ENCODE measurements at regions not wholly inside any gene's neighbourhood (a gene's known extent, or its start where the extent isn't known, plus 50 kb on each side); places are given as distances from the start of the nearest gene placed in this dataset.

DNA sequence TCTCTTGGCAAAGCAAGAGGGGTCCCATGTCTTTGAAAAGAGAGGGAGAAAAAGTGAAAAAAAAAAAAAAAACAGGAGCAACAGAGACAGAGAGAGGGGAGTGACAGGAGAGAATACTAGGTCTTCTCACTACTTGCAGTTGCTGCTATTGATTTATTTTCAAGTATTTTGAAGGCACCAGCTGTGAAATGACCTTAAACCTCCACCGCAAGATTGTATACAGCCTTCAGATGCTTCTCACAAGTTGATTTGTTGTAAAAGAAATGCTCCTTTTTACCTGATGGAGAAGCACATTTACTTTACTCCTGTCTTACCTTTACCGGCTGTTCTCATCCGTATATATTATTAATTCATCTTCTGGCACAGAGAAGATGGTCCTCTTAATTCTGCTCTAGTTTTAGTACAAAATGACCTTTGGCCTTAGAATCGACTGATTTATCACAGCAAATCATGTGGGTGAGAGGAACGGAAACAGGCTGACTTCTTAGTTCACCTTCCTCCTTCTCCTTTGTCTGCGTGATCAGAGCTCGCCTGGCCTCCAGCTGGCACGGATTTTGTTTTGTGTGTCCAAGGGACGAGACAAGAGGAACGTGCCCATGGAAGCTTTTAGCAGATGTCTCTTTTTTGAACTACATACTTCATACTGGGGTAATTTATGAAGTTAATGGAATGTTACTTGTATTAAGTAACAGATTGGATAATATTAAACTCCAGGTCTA, 82.4 kb upstream of the PACRGL start:
- H3K4me1 Mint-ChIP-seq (ENCODE audit: low read depth) = no peaks in the 10 kb centered on the region
- no peak overlapping the region for H3K27ac Mint-ChIP-seq
- H3K27me3 Mint-ChIP-seq (ENCODE audit: low read depth) = peaks cover 6% of the 10 kb centered on the region
- H3K4me3 Mint-ChIP-seq = no peak overlapping the region
- no peaks in the 10 kb centered on the region for H3K36me3 Mint-ChIP-seq (ENCODE audit: low read depth)
- no peaks in the 10 kb centered on the region for H3K9me3 Mint-ChIP-seq

GRCh38 chr4:20618731-20619130, 81.5 kb upstream of the PACRGL start:
- H3K4me3 Mint-ChIP-seq = no peak overlapping the region
- no peaks in the 10 kb centered on the region for H3K9me3 Mint-ChIP-seq
- no peaks in the 10 kb centered on the region for H3K4me1 Mint-ChIP-seq (ENCODE audit: low read depth)
- no peak overlapping the region for H3K27ac Mint-ChIP-seq
- H3K27me3 Mint-ChIP-seq (ENCODE audit: low read depth) = peaks cover 9% of the 10 kb centered on the region
- H3K36me3 Mint-ChIP-seq (ENCODE audit: low read depth) = no peaks in the 10 kb centered on the region

GRCh38 chr4:20621476-20621875, 78.8 kb upstream of the PACRGL start:
- Mint-ChIP-seq H3K27me3 (ENCODE audit: low read depth) (peaks cover 12% of the 10 kb centered on the region), H3K27ac (no peak overlapping the region), H3K9me3 (no peaks in the 10 kb centered on the region), H3K4me3 (no peak overlapping the region), H3K4me1 (ENCODE audit: low read depth) (no peaks in the 10 kb centered on the region), H3K36me3 (ENCODE audit: low read depth) (no peaks in the 10 kb centered on the region)

DNA sequence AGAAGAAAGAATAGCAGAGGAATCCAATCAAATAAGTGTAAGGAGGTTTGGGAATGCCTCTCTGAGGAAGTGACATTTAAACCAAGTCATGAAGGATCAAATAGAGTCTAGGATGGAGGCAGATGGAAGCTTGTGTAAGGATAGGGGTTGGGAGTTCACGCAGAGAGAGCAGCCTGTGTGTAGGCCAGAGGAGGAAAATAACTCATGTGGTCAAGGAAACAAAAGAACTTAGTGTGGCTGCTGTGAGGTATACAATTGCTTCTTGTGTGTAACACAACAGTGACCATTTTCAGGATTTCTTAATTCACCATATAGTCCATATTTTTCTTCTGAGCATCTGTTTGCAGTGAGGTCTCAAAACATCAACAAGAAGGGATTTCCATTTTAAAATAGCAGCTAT, 77.6 kb upstream of the PACRGL start:
- Mint-ChIP-seq H3K36me3 (ENCODE audit: low read depth) (no peaks in the 10 kb centered on the region), H3K4me1 (ENCODE audit: low read depth) (no peaks in the 10 kb centered on the region)

DNA sequence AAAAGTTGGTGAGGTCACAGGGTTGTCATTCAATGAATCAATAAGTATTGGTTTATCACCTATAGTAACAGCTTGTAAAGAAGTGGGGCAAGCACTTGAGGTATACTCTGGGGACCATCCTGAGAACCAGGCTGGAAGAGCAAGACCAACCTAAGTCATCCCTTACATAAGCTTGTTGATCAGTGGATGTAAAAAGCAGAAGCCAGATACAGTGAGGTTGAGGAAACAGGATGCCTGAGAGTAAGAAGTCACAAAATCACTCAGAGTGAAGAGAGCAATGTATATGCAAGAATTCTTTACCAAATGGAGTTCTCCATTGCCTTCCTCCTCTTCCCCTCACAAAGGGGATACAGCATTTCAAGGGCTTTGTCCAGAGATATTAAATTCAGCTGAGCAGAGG, 76.3 kb upstream of the PACRGL start:
- peaks cover 7% of the 10 kb centered on the region for H3K27me3 Mint-ChIP-seq (ENCODE audit: low read depth)
- no peaks in the 10 kb centered on the region for H3K36me3 Mint-ChIP-seq (ENCODE audit: low read depth)
- H3K4me3 Mint-ChIP-seq = no peak overlapping the region
- H3K4me1 Mint-ChIP-seq (ENCODE audit: low read depth) = no peaks in the 10 kb centered on the region
- H3K27ac Mint-ChIP-seq = no peak overlapping the region
- no peaks in the 10 kb centered on the region for H3K9me3 Mint-ChIP-seq

More for the DNA sequence above, 77.6 kb upstream of the PACRGL start:
- Mint-ChIP-seq H3K9me3 (no peaks in the 10 kb centered on the region), H3K4me3 (no peak overlapping the region), H3K27me3 (ENCODE audit: low read depth) (peaks cover 12% of the 10 kb centered on the region), H3K27ac (no peak overlapping the region)

GRCh38 chr4:20624793-20625374, 75.4 kb upstream of the PACRGL start:
- Mint-ChIP-seq H3K4me1 (ENCODE audit: low read depth) (no peaks in the 10 kb centered on the region), H3K9me3 (no peaks in the 10 kb centered on the region), H3K27me3 (ENCODE audit: low read depth) (peaks cover 7% of the 10 kb centered on the region), H3K27ac (no peak overlapping the region), H3K4me3 (no peak overlapping the region), H3K36me3 (ENCODE audit: low read depth) (no peaks in the 10 kb centered on the region)

DNA sequence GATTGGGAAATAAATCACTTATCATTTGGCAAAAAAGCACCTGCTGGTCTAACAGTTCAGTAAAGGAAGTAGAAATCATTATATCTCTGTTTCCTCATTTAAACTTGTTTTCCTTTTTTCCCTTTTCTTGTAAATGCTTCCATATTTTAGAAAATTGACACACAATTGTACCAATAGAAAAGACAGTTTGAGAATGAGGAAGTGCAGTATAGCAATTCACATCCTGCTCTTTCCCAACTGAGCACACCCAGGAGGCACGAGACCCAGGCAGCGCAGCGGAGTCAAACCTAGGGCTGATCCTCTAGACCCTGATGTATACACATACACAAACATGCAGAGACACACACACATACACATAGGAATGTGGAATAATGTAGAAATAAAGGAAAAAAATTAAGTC, 74.8 kb upstream of the PACRGL start:
- H3K4me1 Mint-ChIP-seq (ENCODE audit: low read depth) = no peaks in the 10 kb centered on the region
- H3K4me3 Mint-ChIP-seq = no peak overlapping the region
- H3K9me3 Mint-ChIP-seq = no peaks in the 10 kb centered on the region
- no peaks in the 10 kb centered on the region for H3K36me3 Mint-ChIP-seq (ENCODE audit: low read depth)
- H3K27me3 Mint-ChIP-seq (ENCODE audit: low read depth) = peaks cover 7% of the 10 kb centered on the region
- no peak overlapping the region for H3K27ac Mint-ChIP-seq

- H3K4me1 Mint-ChIP-seq (ENCODE audit: low read depth) = no peaks in the 10 kb centered on the region
- H3K27me3 Mint-ChIP-seq (ENCODE audit: low read depth) = peaks cover 7% of the 10 kb centered on the region
- H3K36me3 Mint-ChIP-seq (ENCODE audit: low read depth) = no peaks in the 10 kb centered on the region
- no peak overlapping the region for H3K27ac Mint-ChIP-seq
- no peak overlapping the region for H3K4me3 Mint-ChIP-seq
- H3K9me3 Mint-ChIP-seq = no peaks in the 10 kb centered on the region
Observed at GRCh38 chr4:20626326-20627005, 73.8 kb upstream of the PACRGL start.

DNA sequence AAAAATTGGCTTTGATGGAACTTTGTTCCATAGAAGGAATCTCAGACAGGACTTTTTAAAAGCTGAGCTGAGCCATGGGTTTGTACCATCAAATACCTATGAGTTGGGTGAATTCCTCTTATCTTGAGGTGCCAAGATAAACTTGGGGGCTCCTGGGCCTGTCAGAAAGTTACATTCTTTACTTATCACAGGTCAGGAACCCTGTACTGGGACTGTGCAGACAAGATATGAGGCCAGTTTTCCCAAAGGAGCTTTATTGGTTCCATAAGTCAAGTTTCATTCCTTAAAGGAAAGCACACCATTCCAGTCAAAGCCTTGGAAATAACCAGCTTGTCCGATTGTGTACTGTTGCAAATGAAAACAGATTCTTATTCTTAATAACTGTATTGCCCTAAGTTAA, 72.4 kb upstream of the PACRGL start:
- H3K4me1 Mint-ChIP-seq (ENCODE audit: low read depth) = no peaks in the 10 kb centered on the region
- no peaks in the 10 kb centered on the region for H3K9me3 Mint-ChIP-seq
- H3K27me3 Mint-ChIP-seq (ENCODE audit: low read depth) = peaks cover 7% of the 10 kb centered on the region
- no peaks in the 10 kb centered on the region for H3K36me3 Mint-ChIP-seq (ENCODE audit: low read depth)
- H3K4me3 Mint-ChIP-seq = no peak overlapping the region
- H3K27ac Mint-ChIP-seq = no peak overlapping the region

DNA sequence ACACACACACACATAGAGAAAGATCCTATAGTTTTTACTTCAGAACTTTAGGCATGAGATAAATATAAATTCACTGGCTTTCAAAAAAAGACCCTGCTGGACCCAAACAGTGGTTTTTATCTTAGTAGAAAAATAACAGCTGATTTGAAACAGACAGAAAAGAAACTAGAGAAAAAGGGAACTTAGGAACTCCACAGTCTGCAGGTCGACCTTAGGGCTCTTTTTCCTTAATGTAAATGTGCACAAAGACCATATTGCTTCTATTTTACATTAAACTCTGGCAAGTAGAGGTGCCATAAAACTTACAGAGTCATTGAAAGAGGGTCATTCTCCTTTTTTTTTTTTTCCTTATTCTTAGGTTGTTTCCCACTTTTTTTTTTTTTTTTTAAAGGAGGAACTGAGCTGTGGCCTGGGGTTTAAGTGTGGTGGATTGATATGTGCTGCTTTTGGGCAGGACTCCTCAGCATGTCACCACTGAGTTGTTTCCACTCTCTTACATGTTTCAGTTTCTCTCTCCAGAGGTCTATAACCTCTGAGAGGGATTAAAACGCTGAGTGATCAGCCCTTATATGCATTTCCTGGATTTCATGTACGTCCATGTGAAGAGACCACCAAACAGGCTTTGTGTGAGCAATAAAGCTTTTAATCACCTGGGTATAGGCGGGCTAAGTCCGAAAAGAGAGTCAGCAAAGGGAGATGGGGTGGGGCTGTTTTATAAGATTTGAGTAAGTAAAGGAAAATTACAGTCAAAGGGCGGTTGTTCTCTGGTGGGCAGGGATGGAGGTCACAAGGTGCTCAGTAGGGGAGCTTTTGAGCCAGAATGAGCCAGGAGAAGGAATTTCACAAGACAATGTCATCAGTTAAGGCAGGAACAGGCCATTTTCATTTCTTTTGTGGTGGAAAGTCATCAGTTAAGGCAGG, 70.8 kb upstream of the PACRGL start:
- Mint-ChIP-seq H3K27me3 (ENCODE audit: low read depth) (peaks cover 3% of the 10 kb centered on the region), H3K9me3 (no peaks in the 10 kb centered on the region), H3K27ac (no peak overlapping the region), H3K4me1 (ENCODE audit: low read depth) (no peaks in the 10 kb centered on the region), H3K36me3 (ENCODE audit: low read depth) (no peaks in the 10 kb centered on the region), H3K4me3 (no peak overlapping the region)

GRCh38 chr4:20638825-20639224, 61.4 kb upstream of the PACRGL start:
- peaks cover 4% of the 10 kb centered on the region for H3K9me3 Mint-ChIP-seq

DNA sequence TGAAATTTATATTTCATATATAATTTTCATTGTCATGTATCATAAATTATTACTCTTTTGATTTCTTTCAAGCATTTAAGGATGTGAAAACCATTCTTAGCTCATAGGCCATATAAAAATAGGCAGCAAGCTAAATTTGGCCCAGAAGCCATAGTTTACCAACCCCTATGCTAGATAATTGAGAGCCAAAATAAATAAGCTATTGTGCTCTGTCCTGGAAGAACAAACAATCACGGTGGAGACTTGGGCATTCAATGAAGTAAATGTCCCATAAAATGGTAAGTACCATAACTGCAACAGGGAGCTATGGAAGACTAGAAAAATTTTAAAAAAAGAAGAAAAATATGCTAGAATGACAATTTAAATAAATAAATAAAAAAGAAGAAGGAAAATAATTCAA, 60.9 kb upstream of the PACRGL start:
- no peaks in the 10 kb centered on the region for H3K4me1 Mint-ChIP-seq (ENCODE audit: low read depth)
- H3K4me3 Mint-ChIP-seq = no peak overlapping the region
- no peaks in the 10 kb centered on the region for H3K27me3 Mint-ChIP-seq (ENCODE audit: low read depth)
- peaks cover 4% of the 10 kb centered on the region for H3K9me3 Mint-ChIP-seq
- H3K36me3 Mint-ChIP-seq (ENCODE audit: low read depth) = no peaks in the 10 kb centered on the region
- no peak overlapping the region for H3K27ac Mint-ChIP-seq

More at GRCh38 chr4:20638825-20639224, 61.4 kb upstream of the PACRGL start:
- Mint-ChIP-seq H3K36me3 (ENCODE audit: low read depth) (no peaks in the 10 kb centered on the region), H3K27ac (no peak overlapping the region), H3K4me3 (no peak overlapping the region), H3K27me3 (ENCODE audit: low read depth) (no peaks in the 10 kb centered on the region), H3K4me1 (ENCODE audit: low read depth) (no peaks in the 10 kb centered on the region)

GRCh38 chr4:20640989-20641388, 59.3 kb upstream of the PACRGL start:
- H3K27me3 Mint-ChIP-seq (ENCODE audit: low read depth) = no peaks in the 10 kb centered on the region
- H3K4me3 Mint-ChIP-seq = no peak overlapping the region
- H3K9me3 Mint-ChIP-seq = no peaks in the 10 kb centered on the region
- H3K4me1 Mint-ChIP-seq (ENCODE audit: low read depth) = no peaks in the 10 kb centered on the region
- H3K36me3 Mint-ChIP-seq (ENCODE audit: low read depth) = no peaks in the 10 kb centered on the region
- no peak overlapping the region for H3K27ac Mint-ChIP-seq

- Mint-ChIP-seq H3K27me3 (ENCODE audit: low read depth) (no peaks in the 10 kb centered on the region), H3K4me3 (no peak overlapping the region), H3K9me3 (no peaks in the 10 kb centered on the region), H3K4me1 (ENCODE audit: low read depth) (no peaks in the 10 kb centered on the region), H3K27ac (no peak overlapping the region), H3K36me3 (ENCODE audit: low read depth) (no peaks in the 10 kb centered on the region)
Observed at GRCh38 chr4:20641976-20642375, 58.3 kb upstream of the PACRGL start.
